ENCODE measurements at regions not wholly inside any gene's neighbourhood (a gene's known extent, or its start where the extent isn't known, plus 50 kb on each side); places are given as distances from the start of the nearest gene placed in this dataset.

GRCh38 chr3:35385271-35385670, 254.1 kb upstream of the ARPP21 start:
- intact Hi-C loops (cut with micrococcal nuclease; ENCODE audit: unreplicated experiment): no loop called here
- BruUV-seq (replicated peaks): no TSS peak
- peaks cover 2% of the 10 kb centered on the region for H3K9me3 Mint-ChIP-seq (ENCODE audit: low read depth, unreplicated experiment)
- no peak for TF ChIP-seq CTCF (IDR thresholded peaks at IDR 0.05; ENCODE audit: unreplicated experiment)
- no peak for DNase-seq
- H3K27me3 Mint-ChIP-seq (ENCODE audit: unreplicated experiment): no peaks in the 10 kb centered on the region
- H3K27ac Mint-ChIP-seq (ENCODE audit: unreplicated experiment): no peak overlapping the region
- no peaks in the 10 kb centered on the region for H3K4me1 Mint-ChIP-seq (ENCODE audit: low read depth, unreplicated experiment)
- H3K36me3 Mint-ChIP-seq (ENCODE audit: insufficient read depth, unreplicated experiment): no peaks in the 10 kb centered on the region
- no peak overlapping the region for H3K4me3 Mint-ChIP-seq (ENCODE audit: low read depth, unreplicated experiment)
- CTCF ChIA-PET: no interaction called here

GRCh38 chr3:35389907-35390306, 249.4 kb upstream of the ARPP21 start:
- H3K27ac Mint-ChIP-seq (ENCODE audit: unreplicated experiment): no peak overlapping the region
- BruUV-seq (replicated peaks): no TSS peak

DNA sequence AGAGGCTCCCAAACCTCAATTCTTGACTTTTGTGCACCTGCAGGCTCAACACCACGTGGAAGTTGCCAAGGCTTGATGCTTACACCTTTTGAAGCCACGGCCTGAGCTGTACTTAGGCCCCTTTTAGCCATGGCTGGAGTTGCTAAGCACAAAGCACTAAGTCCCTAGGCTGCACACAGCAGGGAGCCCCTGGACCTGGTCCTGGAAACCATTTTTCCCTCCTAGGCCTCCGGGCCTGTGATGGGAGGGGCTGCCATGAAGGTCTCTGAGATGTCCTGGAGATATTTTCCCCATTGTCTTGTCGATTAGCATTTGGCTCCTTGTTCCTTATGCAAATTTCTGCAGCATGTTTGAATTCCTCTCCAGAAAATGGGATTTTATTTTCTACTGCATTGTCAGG, 247.1 kb upstream of the ARPP21 start:
- no peak for TF ChIP-seq CTCF (IDR thresholded peaks at IDR 0.05; ENCODE audit: unreplicated experiment)
- BruUV-seq (replicated peaks): no TSS peak
- DNase-seq: no peak
- CTCF ChIA-PET: no interaction called here
- no peak overlapping the region for H3K27ac Mint-ChIP-seq (ENCODE audit: unreplicated experiment)
- H3K27me3 Mint-ChIP-seq (ENCODE audit: unreplicated experiment): no peaks in the 10 kb centered on the region
- peaks cover 3% of the 10 kb centered on the region for H3K9me3 Mint-ChIP-seq (ENCODE audit: low read depth, unreplicated experiment)
- intact Hi-C loops (cut with micrococcal nuclease; ENCODE audit: unreplicated experiment): no loop called here
- no peak overlapping the region for H3K4me3 Mint-ChIP-seq (ENCODE audit: low read depth, unreplicated experiment)
- no peaks in the 10 kb centered on the region for H3K36me3 Mint-ChIP-seq (ENCODE audit: insufficient read depth, unreplicated experiment)
- no peaks in the 10 kb centered on the region for H3K4me1 Mint-ChIP-seq (ENCODE audit: low read depth, unreplicated experiment)

More at GRCh38 chr3:35389907-35390306, 249.4 kb upstream of the ARPP21 start:
- peaks cover 3% of the 10 kb centered on the region for H3K9me3 Mint-ChIP-seq (ENCODE audit: low read depth, unreplicated experiment)
- DNase-seq: no peak
- no peaks in the 10 kb centered on the region for H3K27me3 Mint-ChIP-seq (ENCODE audit: unreplicated experiment)
- no peaks in the 10 kb centered on the region for H3K36me3 Mint-ChIP-seq (ENCODE audit: insufficient read depth, unreplicated experiment)
- CTCF ChIA-PET: no interaction called here
- TF ChIP-seq CTCF (IDR thresholded peaks at IDR 0.05; ENCODE audit: unreplicated experiment): no peak
- no peaks in the 10 kb centered on the region for H3K4me1 Mint-ChIP-seq (ENCODE audit: low read depth, unreplicated experiment)
- no peak overlapping the region for H3K4me3 Mint-ChIP-seq (ENCODE audit: low read depth, unreplicated experiment)
- intact Hi-C loops (cut with micrococcal nuclease; ENCODE audit: unreplicated experiment): no loop called here

- no TSS peak for BruUV-seq (replicated peaks)
- Mint-ChIP-seq H3K9me3 (ENCODE audit: low read depth, unreplicated experiment) (peaks cover 3% of the 10 kb centered on the region), H3K4me1 (ENCODE audit: low read depth, unreplicated experiment) (no peaks in the 10 kb centered on the region), H3K4me3 (ENCODE audit: low read depth, unreplicated experiment) (no peak overlapping the region), H3K36me3 (ENCODE audit: insufficient read depth, unreplicated experiment) (no peaks in the 10 kb centered on the region), H3K27me3 (ENCODE audit: unreplicated experiment) (no peaks in the 10 kb centered on the region), H3K27ac (ENCODE audit: unreplicated experiment) (no peak overlapping the region)
- intact Hi-C loops (cut with micrococcal nuclease; ENCODE audit: unreplicated experiment): no loop called here
- no peak for TF ChIP-seq CTCF (IDR thresholded peaks at IDR 0.05; ENCODE audit: unreplicated experiment)
- no peak for DNase-seq
- CTCF ChIA-PET: no interaction called here
Observed at GRCh38 chr3:35393901-35394799, 245.2 kb upstream of the ARPP21 start.

All from Calu3 (cell line).